Stimulated activated CD4-positive, alpha-beta T cell treated with anti-CD3 and anti-CD28 coated beads, Interleukin-15, amount 100 ng/mL, for 24 hours (primary cell): ENCODE measurements at regions not wholly inside any gene's neighbourhood (a gene's known extent, or its start where the extent isn't known, plus 50 kb on each side); places are given as distances from the start of the nearest gene placed in this dataset.
"Not testable (repeated sequence)": the region's sequence is repeated elsewhere in the genome, so short reads cannot be mapped to it uniquely, and the experiment has no call there.

ENCODE experiments used
- DNase-seq: peaks from one replicate; pipeline ENCODE4 v3.0.0-alpha.2; 2020

DNA sequence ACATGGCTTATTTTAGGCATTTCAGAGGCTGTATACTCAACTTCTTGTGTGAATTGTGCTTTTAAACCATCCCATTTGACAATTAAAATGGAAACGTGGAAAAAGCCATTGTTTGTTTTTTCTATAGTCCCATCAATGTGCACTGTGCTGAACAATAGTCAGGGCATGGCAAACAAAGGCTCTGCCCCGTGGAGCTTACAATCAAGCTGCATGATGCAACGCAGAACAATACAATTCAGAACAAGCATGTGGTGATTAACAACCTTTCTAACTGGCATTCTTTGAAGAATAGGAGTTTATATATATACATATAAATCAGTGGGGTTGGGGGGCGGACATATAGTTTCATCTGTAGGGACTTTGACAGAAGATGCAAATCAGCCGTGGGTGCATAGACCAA lies 2125.4 kb upstream of the WWC1 start:
- DNase-seq: no peak

DNA sequence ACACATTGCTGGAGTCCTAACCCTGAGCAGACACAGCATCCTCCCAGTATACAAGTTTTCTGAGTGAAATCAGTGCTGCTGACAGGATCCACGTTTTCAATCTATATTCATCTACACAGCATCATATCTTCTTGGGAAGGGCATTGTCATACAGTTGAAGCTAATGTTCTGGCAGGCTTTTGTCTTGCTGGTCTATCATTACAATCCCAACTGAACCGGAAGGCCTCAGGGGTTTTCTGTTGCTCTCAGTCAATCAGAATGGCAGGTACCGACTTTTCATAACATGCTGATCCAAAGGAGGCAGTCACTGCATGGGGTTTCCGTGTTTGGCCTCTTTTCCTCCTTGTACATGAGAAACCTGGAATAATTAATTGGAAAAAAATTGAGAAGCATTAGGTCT lies 2118.8 kb upstream of the WWC1 start:
- no peak for DNase-seq

DNA sequence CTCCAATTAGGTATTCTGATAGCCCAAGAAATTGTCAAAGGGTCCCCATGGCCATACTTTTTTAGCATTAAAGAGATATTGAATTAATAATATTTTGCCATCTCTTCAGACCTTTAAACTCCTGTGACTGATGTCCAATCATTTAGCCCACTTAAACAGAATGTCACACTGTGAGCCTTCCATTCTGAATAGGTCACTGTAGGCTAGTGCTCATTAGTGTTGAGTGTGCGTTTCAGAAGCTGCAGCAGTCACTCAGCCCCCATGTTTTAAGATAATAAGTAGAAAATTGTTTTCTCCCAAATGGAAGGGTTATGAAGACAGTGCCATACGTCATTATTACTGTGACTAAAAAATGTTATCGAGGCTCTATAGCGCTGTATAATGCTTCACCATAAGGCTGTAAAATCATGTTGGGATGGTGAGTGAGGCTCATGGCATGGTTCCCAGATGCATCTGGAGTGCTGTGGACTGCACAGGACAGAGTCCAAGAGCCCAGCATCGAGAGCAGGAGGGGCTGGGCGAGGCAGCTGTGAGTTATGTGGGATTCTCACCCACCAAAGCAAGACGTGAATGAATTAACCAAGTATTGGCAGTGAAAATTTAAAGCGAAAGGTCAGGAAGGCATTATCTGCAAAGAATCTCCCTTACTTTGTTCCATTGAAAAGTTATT lies 2112.9 kb upstream of the WWC1 start:
- no peak for DNase-seq

DNA sequence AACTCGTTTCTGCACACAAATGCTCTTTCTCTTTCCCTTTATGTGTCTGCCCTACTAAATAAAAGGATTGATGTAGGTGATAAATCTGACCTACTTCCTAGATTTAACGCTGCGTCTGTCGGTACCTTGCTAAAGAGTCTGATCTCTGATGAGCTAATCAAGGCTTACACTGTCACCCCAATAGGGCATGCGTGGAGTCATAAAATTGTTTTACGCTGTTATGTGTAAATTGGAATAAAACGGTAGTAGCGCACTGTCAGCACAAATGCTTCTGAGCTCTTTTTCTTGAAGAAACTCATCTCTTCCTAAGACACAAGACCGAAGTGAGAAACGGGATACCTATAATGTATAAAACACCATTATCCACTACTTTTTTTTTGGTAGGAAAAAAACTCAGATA lies 2106.3 kb upstream of the WWC1 start:
- no peak for DNase-seq

DNA sequence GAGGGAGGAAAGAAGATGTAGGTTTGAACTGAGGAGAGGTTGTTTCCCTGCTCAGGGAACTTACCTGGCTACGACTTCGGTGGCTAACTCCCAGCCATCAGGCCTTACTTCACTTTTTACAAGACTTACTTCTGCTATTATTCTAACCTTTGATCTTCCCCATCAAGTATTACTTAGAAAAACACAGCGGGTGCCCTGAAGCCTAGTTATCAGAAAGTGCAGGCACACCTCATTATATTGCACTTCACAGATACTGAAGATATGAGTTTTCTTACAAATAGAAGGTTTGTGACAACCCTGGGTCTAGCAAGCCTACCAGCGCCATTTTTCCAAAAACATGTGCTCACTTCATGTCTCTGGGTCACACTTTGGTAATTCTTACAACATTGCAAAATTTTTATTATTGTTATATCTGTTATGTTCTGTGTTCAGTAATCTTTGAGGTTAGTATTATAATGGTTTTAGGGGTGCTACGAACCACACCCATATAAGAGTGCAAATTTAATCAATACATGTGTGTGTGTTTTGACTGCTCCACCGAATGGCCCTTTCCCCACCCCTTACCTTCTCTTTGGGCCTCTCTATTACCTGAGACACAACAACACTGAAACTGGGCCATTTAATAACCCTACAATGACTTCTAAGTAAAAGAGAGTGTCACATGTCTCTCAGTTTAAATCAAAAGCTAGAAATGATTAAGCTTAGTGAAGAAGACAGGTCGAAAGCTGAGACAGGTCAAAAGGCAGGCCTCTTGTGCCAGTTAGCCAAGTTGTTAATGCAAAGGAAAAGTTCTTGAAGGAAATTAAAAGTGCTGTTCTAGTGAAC lies 2102.7 kb upstream of the WWC1 start:
- no peak for DNase-seq

DNA sequence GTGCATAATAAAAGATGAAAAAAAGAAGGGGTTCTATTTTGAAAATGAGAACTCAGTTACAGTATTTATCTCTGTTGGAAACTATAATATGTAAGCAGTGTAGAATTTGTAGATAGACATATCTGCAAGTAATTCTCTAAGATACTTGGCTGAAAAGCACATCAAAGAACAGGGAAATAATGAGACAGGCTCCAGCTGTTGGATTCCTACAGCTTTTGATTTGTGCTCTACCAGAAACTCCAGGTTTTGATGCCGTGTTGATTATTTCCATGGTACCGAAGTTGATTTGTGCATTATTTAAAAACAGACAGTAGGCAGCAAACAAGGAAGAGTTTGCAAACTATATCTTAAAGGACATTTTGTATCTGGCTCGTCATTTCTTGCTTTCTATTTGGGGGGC lies 2098.7 kb upstream of the WWC1 start:
- DNase-seq: no peak

DNA sequence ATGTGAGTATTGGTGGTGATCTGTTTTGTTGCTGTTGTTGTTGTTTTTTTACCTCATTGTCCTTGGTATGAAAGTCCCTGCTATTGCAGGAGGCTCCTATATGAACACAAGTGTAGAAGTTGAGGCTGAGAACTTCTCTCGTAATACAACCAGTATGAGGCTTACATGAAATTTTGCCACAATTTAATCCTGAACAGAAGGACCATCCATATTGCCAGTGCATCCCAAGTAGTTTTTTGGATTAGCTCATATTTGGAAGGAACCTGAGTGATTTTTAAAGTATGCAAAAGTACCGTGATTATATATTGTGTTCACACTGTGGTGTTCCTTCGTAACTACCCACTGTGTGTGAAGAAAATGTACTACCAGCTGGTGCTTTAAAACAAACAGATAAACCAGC lies 2095.5 kb upstream of the WWC1 start:
- DNase-seq: no peak

DNA sequence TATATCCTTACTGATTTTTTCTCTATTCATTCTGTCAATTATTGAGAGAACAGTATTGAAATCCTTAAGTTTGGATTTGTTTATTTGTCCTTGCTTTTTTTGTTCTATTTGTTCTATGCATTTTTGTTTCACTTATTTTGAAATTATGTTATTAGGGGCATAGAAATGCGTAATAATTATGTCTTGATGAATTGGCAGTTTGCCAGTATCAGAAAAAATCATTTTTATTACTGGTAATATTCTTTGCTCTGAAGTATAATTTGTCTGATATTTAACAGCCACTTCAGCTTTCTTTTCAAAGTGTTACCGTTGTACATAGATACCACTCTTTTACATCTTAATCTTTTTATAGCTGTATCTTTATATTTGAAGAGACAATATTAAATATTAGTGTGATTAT lies 2090.9 kb upstream of the WWC1 start:
- no peak for DNase-seq

DNA sequence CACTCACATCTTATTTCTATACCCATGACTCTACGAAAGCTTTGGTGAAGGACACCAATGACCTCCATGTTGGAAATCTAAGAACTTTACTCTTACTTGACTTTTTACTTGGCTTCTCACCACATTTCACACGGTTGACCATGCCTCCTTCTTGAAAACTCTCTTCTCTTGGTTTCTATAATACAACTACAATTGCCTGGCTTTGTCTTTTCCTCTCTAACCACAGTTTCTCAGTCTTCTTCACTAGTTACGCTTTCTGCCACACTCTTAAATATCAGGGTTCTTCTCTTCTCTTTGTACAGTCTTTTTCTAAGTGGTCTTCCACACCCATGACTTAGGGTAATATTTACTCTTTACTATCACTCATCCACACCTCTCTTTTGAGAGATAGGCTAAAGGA lies 2079.8 kb upstream of the WWC1 start:
- DNase-seq: no peak

DNA sequence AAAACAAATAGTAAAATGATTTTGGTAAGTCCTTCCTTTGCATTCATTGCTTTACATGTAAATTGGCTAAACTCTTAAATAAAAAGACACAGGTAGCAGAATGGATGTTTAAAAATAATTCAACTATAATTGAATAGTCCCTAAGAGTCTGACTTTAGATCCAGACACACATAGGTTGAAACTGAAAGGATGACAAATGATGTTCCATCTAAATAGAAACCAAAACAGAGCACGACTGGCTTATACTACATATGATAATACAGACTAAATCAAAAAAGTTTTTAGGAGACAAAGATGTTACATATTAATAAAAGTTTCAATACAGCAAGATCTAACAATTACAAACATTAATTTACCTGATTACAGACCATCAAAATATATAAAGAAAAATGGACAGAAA lies 2055.1 kb upstream of the WWC1 start:
- no peak for DNase-seq

DNA sequence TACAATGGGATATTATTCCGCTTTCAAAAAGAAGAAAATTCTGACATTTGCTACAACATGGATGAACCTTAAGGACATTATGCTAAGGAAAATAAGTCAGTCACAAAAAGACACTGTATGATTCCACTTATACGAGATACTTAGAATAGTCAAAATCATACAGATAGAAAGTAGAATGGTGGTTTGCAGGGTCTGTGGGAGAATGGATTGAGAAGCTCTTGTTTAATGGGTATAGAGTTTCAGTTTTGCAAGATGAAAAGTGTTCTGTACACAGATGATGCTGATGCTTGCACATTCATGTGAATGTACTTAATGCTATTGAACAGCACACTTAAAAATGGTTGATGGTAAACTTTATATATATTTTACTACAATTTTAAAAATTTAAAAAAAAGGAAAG lies 2050.7 kb upstream of the WWC1 start:
- no peak for DNase-seq

DNA sequence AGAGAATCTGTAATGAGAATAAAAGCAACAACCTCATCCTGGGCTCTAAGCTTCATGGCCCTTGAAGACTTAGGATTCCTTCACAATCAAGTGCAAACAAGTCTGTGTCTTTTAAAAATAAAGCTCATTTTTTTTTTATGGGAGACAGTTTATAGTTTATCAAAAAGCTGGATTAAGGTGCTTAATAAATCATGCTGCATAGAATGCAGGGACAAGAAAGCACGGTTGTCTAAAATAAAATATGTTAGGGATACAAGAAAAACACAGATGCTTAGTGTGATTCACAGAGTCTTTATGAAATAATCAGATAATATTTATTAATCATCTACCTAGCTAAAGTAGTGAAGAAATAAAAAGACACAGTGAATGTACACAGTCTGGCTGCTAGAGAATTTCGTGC lies 2045.9 kb upstream of the WWC1 start:
- DNase-seq: no peak

DNA sequence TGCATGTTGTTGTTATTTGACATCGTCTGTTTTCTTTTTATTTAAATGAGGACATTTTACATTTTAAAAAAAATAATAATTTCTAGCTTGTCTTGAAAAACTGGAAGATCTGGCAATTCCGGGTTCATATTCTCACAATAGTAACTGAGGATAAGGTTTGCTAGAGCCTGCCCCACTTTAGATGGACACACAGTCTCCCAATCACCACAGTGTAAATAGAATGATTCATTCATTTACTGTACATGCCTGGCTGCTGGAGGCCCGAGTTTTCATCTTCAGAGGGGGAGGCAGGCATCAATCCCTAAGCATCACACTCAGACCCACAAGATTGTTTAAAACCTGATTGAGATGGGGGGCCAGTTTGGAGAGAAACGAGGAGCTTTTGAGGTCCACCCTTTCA lies 2039.7 kb upstream of the WWC1 start:
- no peak for DNase-seq

DNA sequence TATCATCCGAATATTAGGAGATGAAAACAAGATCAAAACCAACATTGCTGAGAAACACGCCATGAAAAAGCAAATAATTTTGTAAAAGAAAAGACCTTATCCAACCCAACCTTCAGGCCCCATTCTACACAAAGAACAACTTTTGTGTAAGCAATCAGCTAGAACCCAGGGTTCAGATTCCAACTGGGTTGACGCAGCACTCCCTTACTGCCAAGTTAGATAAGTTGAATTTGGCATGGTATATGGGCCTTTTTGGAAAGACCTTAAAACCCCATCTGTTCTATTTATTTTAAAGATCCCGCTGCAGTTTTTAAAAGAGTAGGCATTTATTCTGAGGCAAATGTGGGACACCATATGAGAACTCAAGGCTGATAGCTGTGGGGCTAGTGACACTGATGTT lies 2033.8 kb upstream of the WWC1 start:
- no peak for DNase-seq

DNA sequence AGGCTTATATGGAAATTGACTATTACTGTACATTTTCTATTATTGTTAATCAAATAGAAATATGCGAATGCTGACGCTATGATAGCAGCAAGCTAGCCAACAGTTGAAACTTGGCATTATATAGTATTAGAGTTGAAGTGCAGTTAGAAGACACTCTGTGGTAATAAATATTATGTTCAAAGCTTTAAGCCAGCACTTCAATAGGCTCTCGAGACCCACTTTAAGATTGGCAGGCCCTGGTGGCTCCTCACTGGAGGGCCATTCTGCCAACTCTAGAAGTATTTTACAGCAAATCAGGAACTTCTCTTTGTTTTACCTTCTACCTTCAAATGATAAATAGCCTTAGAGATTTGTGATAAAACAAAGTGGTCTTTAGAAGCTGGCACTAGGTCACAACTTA lies 2029.0 kb upstream of the WWC1 start:
- no peak for DNase-seq

DNA sequence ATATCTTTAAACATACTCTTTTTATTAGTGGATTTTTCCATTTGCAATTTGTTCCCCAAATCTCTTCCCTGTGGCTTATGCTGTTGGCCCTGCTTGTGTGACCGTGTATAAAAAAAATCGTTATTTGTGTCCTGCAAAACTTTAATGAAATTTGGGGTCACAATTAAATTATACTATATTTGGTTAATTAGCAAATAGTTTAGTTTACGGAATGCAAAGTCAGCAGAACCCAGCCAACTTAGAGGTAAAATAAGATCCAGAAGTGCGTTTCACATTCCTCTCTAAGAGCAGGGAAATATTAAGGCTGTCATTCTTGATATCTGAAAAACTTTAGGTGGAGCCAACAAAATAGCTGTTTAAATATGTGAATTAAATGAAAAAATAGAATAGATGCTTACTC lies 2023.5 kb upstream of the WWC1 start:
- DNase-seq: no peak

DNA sequence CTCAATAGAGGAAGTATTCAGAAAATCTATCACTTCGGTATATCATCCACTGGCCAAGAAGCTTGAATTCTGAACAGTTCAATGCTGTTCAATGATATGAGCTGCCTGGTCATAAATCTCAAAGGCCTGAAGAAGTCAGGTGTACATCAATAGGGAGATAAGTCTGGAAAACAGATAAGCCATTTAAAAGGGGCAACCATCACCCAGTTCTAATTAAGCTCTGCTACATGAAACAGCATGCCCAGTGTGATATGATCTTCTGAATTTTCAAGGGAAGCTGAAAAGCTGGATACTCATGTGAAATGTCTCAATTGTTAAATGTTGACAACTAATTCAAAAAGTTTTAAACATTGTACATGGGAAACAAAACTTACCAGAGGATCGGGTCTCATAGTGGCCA lies 2020.7 kb upstream of the WWC1 start:
- no peak for DNase-seq

DNA sequence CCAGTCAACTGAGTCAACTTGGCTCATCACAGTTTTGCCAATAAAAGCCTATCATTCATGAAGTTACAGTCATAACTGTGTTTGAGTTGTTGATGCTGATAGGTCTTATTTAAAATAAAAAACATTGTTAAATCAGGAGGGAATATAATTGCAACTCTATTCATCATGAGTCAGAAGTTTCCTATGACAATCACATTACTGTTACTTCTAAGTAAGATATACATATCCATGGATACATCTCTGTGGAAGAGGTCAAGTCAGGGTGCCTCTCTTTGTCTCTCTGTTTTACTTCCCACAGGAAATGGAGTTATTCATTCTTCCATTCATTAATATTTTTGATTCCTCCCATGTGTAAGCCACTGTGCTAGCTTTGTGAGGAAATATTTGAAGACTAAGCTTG lies 2015.4 kb upstream of the WWC1 start:
- no peak for DNase-seq

DNA sequence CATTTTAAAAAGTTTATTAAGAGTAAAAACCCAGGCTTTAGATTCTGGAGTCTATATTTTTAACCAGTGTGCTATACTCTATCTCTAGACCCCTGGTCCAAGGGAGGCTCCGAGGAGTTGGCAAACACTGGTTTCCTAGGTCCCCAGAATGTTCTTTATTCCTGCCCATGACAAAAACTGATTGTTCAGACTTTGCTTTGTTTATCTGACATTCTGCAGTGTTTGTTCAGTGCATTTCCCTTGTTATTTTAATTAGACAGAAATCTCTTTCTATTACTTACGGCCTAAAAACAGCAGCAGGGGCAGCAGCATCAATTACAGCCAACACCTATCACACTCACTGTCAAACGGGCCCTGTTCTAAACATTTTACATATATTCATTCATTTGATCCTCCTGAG lies 2011.6 kb upstream of the WWC1 start:
- DNase-seq: no peak

DNA sequence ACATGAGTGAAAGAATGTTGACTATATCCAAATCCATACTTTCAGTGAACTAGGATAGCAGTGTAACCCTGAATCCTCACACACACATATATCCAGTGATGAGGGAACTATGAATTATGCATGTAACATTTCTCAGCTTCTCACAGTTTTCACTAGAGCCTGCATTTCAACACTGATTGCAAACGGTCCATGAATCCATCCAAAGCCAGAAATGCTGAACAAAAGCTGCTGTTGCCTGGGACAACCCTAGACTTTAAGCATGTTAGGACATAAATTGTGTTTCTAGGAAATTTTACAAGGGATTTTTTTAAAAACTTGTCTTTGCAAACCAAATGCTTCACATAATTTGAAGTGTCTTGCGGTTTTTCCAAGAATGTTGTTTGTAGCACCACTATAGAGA lies 2010.0 kb upstream of the WWC1 start:
- no peak for DNase-seq

DNA sequence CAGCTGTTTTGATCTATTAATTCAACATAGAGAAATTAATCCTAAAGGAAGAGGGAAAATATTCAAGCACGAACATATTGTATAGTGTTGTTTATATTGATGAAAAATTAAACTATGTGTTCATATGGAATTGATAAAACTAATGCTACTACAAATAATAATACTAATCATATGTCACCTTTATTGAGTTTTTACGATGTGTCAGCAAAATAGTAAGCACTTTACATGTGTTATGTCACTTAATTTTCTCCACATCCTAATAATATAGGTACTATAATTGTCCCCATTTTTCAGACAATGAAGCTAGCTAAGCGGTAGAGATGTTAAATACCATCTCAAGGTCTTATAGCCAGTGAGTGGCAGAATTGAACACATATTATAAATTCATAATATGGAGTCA lies 2008.5 kb upstream of the WWC1 start:
- DNase-seq: no peak

DNA sequence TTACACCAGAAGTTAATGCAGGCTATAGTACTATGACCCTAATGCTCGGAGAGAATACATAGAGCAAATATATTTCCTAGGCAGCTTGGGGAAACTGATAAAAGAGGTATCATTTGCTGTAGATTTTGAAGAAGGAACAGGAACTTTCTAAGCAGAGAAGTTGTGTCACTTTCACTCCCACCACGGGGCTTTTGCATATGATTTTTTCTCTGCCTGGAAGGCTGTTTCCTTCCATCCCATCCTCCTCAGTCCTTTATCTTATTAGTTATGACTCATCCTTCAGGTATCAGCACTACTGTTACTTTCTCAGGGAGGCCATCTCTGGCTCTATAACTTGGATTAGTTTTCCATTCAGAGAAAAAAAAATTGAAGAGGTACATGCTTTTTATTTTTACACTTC lies 2006.1 kb upstream of the WWC1 start:
- no peak for DNase-seq

DNA sequence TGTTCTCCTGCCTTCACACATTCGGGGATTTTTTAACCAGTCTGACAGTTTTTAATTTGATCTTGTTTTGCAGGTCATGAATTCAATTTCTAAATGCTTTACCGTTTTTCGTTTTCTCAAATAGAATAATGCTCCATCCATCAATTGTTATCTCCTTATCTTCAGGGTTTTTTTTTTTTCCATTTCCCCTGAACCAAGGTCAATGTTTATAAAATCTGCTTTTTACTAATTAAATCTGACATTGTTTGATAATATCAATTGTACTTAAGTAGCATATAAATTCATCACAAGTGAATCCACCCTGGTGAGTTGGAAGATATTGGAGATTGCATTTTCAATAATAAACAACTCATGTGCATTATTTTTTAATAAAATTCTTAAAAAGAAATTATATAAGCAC lies 2004.6 kb upstream of the WWC1 start:
- no peak for DNase-seq

DNA sequence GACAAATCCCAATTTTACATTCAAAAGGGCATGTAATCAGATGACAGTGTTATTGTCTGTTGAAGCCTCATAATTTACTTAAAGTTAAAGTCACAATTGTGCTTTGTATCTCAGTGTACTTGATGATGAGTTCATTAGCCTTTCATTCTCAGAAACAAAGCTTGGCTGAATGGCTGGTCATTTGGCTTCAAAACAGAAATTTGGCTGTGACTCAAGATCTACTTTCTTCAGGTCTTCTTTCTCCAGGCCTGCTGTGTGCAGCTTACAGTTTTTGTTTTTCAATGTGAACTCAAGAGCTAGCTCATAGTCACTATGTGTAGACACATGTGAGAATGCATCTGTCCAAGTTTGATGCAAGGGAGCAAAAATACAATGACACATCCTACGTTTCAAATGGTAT lies 2003.6 kb upstream of the WWC1 start:
- DNase-seq: no peak

DNA sequence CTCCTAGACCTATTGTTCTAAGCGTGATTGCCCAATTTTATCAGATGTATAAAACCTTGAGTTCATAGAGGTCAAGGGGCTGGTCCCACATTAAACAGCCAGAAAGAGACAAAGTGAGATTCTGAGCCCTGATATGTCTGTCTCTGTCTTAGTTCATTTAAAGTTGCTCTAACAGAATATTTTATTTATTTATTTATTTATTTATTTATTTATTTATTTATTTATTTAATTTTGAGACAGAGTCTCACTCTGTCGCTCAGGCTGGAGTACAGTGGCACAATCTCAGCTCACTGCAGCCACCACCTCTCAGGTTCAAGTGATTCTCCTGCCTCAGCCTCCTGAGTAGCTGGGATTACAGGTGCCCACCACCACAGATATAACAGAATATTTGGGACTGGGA lies 1999.6 kb upstream of the WWC1 start:
- not testable (repeated sequence) for DNase-seq
